ENCODE measurements at regions not wholly inside any gene's neighbourhood (a gene's known extent, or its start where the extent isn't known, plus 50 kb on each side); places are given as distances from the start of the nearest gene placed in this dataset.

DNA sequence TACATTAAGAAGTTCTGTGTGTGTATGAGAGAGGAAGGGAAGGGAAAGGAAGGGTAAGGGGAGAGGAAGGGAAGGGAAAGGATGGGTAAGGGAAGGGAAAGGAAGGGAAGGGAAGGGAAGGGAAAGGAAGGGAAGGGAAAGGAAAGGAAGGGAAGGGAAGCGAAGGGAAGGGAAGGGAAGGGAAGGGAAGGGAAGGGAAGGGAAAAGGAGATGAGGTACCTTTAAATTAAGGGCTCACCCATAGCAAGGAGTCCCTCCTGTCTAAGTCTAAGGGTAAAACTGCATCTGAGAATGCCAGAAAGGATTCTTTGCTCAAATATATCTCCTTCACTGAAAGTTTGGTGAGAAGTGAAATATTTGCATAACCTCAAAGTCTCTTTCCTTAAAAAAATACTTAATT lies 572.1 kb upstream of the ADAMTS9 start:
- TF ChIP-seq, protein P1, sequence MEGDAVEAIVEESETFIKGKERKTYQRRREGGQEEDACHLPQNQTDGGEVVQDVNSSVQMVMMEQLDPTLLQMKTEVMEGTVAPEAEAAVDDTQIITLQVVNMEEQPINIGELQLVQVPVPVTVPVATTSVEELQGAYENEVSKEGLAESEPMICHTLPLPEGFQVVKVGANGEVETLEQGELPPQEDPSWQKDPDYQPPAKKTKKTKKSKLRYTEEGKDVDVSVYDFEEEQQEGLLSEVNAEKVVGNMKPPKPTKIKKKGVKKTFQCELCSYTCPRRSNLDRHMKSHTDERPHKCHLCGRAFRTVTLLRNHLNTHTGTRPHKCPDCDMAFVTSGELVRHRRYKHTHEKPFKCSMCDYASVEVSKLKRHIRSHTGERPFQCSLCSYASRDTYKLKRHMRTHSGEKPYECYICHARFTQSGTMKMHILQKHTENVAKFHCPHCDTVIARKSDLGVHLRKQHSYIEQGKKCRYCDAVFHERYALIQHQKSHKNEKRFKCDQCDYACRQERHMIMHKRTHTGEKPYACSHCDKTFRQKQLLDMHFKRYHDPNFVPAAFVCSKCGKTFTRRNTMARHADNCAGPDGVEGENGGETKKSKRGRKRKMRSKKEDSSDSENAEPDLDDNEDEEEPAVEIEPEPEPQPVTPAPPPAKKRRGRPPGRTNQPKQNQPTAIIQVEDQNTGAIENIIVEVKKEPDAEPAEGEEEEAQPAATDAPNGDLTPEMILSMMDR (IDR thresholded peaks at IDR 0.05): no peak
- TF ChIP-seq POLR2A (IDR thresholded peaks at IDR 0.05; ENCODE audit: low read depth) (no peak), POLR2AphosphoS5 (IDR thresholded peaks at IDR 0.05) (no peak), EP300 (IDR thresholded peaks at IDR 0.05) (no peak)
